ENCODE measurements at regions not wholly inside any gene's neighbourhood (a gene's known extent, or its start where the extent isn't known, plus 50 kb on each side); places are given as distances from the start of the nearest gene placed in this dataset.
A peak's percentile ranks its signal among the peaks of the same experiment; 100 is the strongest.

DNA sequence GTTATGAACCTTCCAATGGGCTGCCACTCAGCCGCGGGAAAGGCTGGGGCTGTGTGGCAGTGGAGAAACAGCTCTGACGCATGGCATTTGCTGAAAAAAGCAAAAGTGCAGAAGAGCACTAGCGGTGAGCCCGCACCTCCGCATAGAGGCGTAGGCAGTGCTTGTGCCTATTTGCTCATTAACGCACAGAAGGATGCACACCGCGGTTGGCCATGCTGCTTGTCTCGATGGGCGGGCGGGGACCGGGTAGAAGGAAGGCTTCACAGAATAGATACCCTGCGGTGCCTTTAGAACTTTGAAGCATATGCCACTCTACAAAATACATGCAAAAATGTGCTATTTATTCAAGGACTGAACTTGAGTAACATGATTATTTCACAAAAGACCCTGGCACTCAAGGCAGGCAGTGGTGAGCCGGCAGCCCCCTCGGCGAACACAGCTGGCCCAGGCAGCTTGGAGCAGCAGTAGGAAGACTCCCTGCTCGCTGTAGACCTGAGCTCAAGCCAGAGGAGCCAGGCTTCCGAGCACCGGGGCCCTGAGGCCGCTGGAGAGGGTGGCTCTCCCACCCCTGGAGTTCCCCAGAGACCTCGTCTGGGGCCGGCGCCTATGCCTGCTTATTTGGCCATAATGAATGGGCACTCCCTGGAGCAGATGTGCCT, 71.5 kb downstream of the SIK1 start:
- ATAC-seq (no peak), DNase-seq (no peak)
- intact Hi-C loops (cut with DNase I, micrococcal nuclease), result no loop called here
- Mint-ChIP-seq H3K27me3 (no peaks in the 10 kb centered on the region), H3K27ac (peak overlapping the region; percentile 28), H3K4me3 (no peak overlapping the region), H3K4me1 (peaks cover 10% of the 10 kb centered on the region), H3K9me3 (ENCODE audit: low read depth) (no peaks in the 10 kb centered on the region), H3K36me3 (ENCODE audit: low read depth) (no peaks in the 10 kb centered on the region)
- ChIA-PET CTCF (interaction anchor here (0.6 kb wide), 1 partner anchor 1039 kb away, joined by 3 read pairs; no protein-coding TSS in a partner anchor), POLR2A (no interaction called here)

DNA sequence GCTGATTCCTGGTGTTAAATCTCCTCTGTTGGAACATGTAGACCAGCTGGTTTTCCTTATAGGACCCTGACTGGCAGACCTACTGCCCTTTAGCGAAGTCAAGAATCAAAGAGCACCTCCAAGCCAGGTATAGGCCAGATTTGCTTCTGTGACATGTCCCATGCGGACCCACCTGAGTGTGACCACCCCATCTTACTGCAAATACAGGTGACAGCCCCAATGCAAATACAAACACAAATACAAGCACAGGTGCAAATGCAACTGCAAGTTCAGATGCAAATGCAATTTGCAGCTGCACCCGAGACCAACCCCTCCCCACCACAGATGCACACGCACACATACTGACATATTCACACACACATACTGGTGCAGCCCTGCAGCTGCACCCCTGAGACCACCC, 72.3 kb downstream of the SIK1 start:
- intact Hi-C loops (cut with DNase I, micrococcal nuclease), result no loop called here
- peak overlapping the region; percentile 28 for H3K27ac Mint-ChIP-seq
- no peaks in the 10 kb centered on the region for H3K36me3 Mint-ChIP-seq (ENCODE audit: low read depth)
- peaks cover 10% of the 10 kb centered on the region for H3K4me1 Mint-ChIP-seq
- H3K4me3 Mint-ChIP-seq, result no peak overlapping the region
- no peaks in the 10 kb centered on the region for H3K9me3 Mint-ChIP-seq (ENCODE audit: low read depth)
- DNase-seq (no peak), ATAC-seq (no peak)
- ChIA-PET POLR2A (no interaction called here), CTCF (no interaction called here)
- no peaks in the 10 kb centered on the region for H3K27me3 Mint-ChIP-seq

DNA sequence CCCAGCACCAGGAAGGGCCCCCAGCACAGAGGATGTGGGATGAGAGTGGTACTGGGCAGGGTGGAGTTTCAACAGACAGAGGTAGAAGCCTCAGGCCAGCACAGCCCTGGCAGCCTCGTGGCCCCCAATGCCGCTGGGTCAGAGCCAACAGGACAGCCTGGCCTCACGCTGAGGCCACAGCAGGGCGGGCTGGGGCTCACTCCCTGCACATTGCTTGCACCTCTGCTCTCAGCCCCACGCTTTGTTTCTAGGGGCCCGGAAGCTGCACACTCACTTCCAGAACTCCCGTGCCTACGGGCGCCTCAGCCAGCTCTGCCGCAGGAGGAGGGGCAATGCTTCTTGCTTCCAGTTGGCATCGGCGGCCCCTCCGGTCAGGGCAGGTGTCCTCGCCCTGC, 72.9 kb downstream of the SIK1 start:
- H3K9me3 Mint-ChIP-seq (ENCODE audit: low read depth), result no peaks in the 10 kb centered on the region

GRCh38 chr21:43353282-43354025, 73.5 kb downstream of the SIK1 start:
- H3K4me3 Mint-ChIP-seq, result no peak overlapping the region
- no peaks in the 10 kb centered on the region for H3K9me3 Mint-ChIP-seq (ENCODE audit: low read depth)
- intact Hi-C loops (cut with DNase I, micrococcal nuclease), result no loop called here
- H3K27ac Mint-ChIP-seq, result peak overlapping the region; percentile 92
- no peak for ATAC-seq
- POLR2A ChIA-PET, result no interaction called here
- no peaks in the 10 kb centered on the region for H3K27me3 Mint-ChIP-seq
- H3K4me1 Mint-ChIP-seq, result peaks cover 10% of the 10 kb centered on the region
- H3K36me3 Mint-ChIP-seq (ENCODE audit: low read depth), result no peaks in the 10 kb centered on the region
- CTCF ChIA-PET, result interaction anchor here (0.7 kb wide), 1 partner anchor 570 kb away, joined by 3 read pairs; no protein-coding TSS in a partner anchor
- DNase-seq, result no peak

More for the DNA sequence above, 72.9 kb downstream of the SIK1 start:
- Mint-ChIP-seq H3K4me1 (peaks cover 10% of the 10 kb centered on the region), H3K36me3 (ENCODE audit: low read depth) (no peaks in the 10 kb centered on the region), H3K27ac (no peak overlapping the region), H3K27me3 (no peaks in the 10 kb centered on the region), H3K4me3 (no peak overlapping the region)
- intact Hi-C loops (cut with DNase I, micrococcal nuclease), result no loop called here
- ChIA-PET CTCF (interaction anchor here (0.7 kb wide), 1 partner anchor 570 kb away, joined by 3 read pairs; no protein-coding TSS in a partner anchor), POLR2A (no interaction called here)
- ATAC-seq (no peak), DNase-seq (no peak)

DNA sequence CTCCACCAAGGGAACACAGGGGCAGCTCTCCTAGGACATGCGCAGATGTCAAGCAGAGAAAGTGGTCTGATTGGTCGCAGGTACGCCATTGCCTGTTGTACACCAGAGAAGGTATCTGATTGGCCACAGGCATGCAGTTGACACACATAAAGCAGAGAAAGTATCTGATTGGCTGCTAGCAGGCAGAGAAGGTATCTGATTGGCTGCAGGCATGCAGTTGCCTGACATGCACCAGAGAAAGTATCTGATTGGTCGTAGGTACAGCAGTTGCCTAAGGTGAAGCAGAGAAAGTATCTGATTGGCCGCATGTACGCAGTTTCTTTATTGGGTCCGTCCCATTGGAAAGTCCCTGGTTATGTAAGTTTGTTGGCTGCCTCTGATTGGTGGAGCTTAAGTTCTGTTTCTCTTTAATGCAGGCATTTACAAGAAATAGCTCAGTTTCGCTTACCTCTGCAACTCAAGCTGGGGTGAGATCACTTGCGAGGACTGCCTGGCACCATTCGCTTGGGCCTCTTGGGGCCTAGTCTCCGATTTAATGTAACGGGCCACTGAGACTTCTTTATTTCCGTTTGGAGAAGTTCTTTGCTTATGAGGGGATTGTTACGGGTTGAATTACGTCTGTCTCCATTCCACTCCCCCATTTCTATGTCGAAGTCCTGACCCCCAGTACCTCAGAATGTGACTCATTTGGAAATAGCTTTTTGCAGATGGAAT, 74.2 kb downstream of the SIK1 start:
- Mint-ChIP-seq H3K4me1 (peaks cover 10% of the 10 kb centered on the region), H3K27me3 (no peaks in the 10 kb centered on the region), H3K9me3 (ENCODE audit: low read depth) (no peaks in the 10 kb centered on the region), H3K4me3 (no peak overlapping the region), H3K36me3 (ENCODE audit: low read depth) (no peaks in the 10 kb centered on the region), H3K27ac (peak overlapping the region; percentile 92)
- ATAC-seq (peak; percentile 87), DNase-seq (peak; percentile 51)
- intact Hi-C loops (cut with DNase I, micrococcal nuclease), result no loop called here
- CTCF ChIA-PET, result no interaction called here
- POLR2A ChIA-PET, result no interaction called here

DNA sequence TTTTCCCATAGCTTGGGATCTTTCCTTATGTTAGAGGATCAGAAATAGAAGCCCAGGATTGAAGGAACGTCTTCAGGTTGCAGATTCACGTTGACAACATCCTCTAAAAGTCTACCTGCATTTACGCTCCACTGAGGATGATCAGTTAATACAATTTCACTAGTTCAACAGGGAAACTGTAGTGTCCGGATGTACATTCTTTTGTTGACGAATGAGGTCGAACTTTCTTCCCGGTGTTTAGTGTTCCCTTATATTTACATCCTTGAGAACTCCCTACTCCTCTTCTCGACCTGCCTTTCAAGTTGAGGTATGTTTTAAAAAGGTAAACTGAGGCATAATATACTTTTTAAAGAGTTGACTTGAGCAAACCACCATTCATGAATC, 74.8 kb downstream of the SIK1 start:
- intact Hi-C loops (cut with DNase I, micrococcal nuclease), result no loop called here
- CTCF ChIA-PET, result no interaction called here
- Mint-ChIP-seq H3K9me3 (ENCODE audit: low read depth) (no peaks in the 10 kb centered on the region), H3K4me1 (peaks cover 10% of the 10 kb centered on the region), H3K36me3 (ENCODE audit: low read depth) (no peaks in the 10 kb centered on the region), H3K27ac (peak overlapping the region; percentile 71), H3K4me3 (no peak overlapping the region), H3K27me3 (no peaks in the 10 kb centered on the region)
- ATAC-seq (no peak), DNase-seq (no peak)
- POLR2A ChIA-PET, result no interaction called here

DNA sequence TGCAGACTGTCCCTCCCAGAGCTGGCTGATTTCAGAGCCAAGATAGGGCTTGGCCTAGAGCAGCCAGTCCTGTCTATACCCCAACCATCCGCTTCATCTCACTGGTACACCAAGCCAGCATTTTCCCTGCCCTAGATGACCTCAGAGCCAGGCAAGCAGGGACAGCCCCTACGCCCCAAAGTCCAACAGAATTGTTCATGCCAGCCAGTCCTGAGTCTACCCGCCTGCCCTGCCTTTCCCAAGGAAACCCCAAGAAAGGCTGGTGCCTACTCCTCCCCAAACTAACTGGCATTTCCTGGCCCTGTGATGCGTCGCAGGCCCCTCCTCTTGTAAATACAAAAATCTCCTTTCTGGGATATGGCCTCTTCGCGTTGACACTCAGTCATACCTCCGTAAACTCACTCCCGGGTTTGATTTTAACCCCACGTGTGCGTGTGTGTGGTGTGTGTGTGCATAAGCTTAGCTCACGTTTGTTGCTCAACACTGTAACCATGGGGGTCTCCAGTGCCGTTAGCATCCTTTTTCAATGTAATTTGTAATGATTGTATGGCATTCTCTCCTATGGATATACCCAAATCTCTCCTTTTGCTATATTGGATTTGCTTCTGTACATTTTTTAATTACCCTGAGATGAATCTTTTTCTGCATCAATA, 75.3 kb downstream of the SIK1 start:
- no peaks in the 10 kb centered on the region for H3K36me3 Mint-ChIP-seq (ENCODE audit: low read depth)
- ChIA-PET CTCF (no interaction called here), POLR2A (no interaction called here)
- H3K9me3 Mint-ChIP-seq (ENCODE audit: low read depth), result no peaks in the 10 kb centered on the region
- peak overlapping the region; percentile 71 for H3K27ac Mint-ChIP-seq
- DNase-seq, result no peak
- H3K4me3 Mint-ChIP-seq, result no peak overlapping the region
- H3K4me1 Mint-ChIP-seq, result peaks cover 10% of the 10 kb centered on the region
- intact Hi-C loops (cut with DNase I, micrococcal nuclease), result no loop called here
- H3K27me3 Mint-ChIP-seq, result no peaks in the 10 kb centered on the region
- no peak for ATAC-seq

GRCh38 chr21:43349644-43350043, 77.3 kb downstream of the SIK1 start:
- Mint-ChIP-seq H3K4me1 (peaks cover 13% of the 10 kb centered on the region), H3K27me3 (no peaks in the 10 kb centered on the region), H3K27ac (no peak overlapping the region), H3K36me3 (ENCODE audit: low read depth) (no peaks in the 10 kb centered on the region), H3K9me3 (ENCODE audit: low read depth) (no peaks in the 10 kb centered on the region), H3K4me3 (no peak overlapping the region)
- no peak for DNase-seq
- ATAC-seq, result no peak
- POLR2A ChIA-PET, result no interaction called here
- CTCF ChIA-PET, result no interaction called here
- intact Hi-C loops (cut with DNase I, micrococcal nuclease), result loop anchor here in 1 of 2 experiments (5.0 kb wide), 1 partner anchor 47 kb away; no protein-coding TSS in a partner anchor

DNA sequence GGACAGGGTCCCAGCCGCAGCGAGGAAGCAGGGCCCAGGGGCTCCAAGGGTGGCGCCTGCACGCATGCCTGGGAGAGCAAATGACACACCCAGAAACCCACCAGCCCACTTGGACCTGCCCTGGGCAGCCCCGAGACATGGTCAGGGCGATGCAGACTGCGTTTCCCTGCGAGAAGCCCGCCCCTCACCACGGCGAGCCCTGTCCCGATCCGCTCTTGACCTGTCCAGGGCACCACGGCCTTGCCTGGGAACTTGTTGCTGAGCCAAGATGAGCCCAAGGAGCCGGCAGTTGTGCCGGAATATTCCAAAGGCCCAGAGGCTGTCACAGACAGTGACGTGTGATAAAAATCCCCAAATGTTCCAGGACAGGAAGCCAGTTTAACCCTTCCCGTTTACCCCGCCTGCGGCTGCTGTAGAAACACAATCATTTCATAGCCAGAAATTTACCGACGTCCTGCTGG, 78.1 kb downstream of the SIK1 start:
- Mint-ChIP-seq H3K4me1 (peaks cover 13% of the 10 kb centered on the region), H3K9me3 (ENCODE audit: low read depth) (no peaks in the 10 kb centered on the region), H3K36me3 (ENCODE audit: low read depth) (no peaks in the 10 kb centered on the region), H3K27me3 (no peaks in the 10 kb centered on the region), H3K27ac (no peak overlapping the region), H3K4me3 (no peak overlapping the region)
- POLR2A ChIA-PET, result no interaction called here
- CTCF ChIA-PET, result no interaction called here
- no peak for DNase-seq
- intact Hi-C loops (cut with DNase I, micrococcal nuclease), result loop anchor here in 1 of 2 experiments (5.0 kb wide), 1 partner anchor 47 kb away; no protein-coding TSS in a partner anchor
- no peak for ATAC-seq

- H3K4me1 Mint-ChIP-seq, result peaks cover 13% of the 10 kb centered on the region
- H3K9me3 Mint-ChIP-seq (ENCODE audit: low read depth), result no peaks in the 10 kb centered on the region
- H3K4me3 Mint-ChIP-seq, result no peak overlapping the region
- ChIA-PET POLR2A (no interaction called here), CTCF (no interaction called here)
- DNase-seq, result no peak
- intact Hi-C loops (cut with DNase I, micrococcal nuclease), result loop anchor here in 1 of 2 experiments (5.0 kb wide), 1 partner anchor 46 kb away; no protein-coding TSS in a partner anchor
- H3K27me3 Mint-ChIP-seq, result no peaks in the 10 kb centered on the region
- no peak for ATAC-seq
- H3K36me3 Mint-ChIP-seq (ENCODE audit: low read depth), result no peaks in the 10 kb centered on the region
- no peak overlapping the region for H3K27ac Mint-ChIP-seq
Observed at GRCh38 chr21:43348170-43348766, 78.7 kb downstream of the SIK1 start.
